ENCODE measurements at regions not wholly inside any gene's neighbourhood (a gene's known extent, or its start where the extent isn't known, plus 50 kb on each side); places are given as distances from the start of the nearest gene placed in this dataset.

DNA sequence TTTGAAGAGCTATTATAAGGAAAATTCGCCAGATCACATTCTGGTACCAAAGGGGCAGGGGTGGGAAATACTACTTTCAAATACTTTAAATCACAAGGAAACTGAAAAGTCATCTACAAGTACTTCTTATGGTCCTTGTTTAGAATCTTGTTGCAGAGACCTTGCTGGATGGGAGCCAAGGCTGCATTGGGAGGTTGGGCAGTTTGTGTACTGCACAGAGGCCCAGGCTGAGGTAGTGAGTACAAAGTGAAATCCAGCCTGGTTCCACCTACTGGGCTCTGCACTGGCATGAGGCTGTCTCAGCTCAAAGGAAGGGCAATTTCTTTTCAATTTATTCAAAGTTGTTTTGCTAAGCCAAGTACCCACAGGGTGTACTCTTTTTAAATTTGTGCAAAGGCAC is 140.3 kb upstream of the DLX2 start (continued):
- TF ChIP-seq SP2 (IDR thresholded peaks at IDR 0.05; ENCODE audit: low read length): no peak
- TF ChIP-seq GTF2F1 (IDR thresholded peaks at IDR 0.05; ENCODE audit: borderline replicate concordance, low read depth, low read length): no peak
- no peak for TF ChIP-seq CHD1 (IDR thresholded peaks at IDR 0.05; ENCODE audit: low read depth, low read length)
- TF ChIP-seq HDAC6 (IDR thresholded peaks at IDR 0.05; ENCODE audit: low read depth, low read length): no peak
- TF ChIP-seq, protein P1, sequence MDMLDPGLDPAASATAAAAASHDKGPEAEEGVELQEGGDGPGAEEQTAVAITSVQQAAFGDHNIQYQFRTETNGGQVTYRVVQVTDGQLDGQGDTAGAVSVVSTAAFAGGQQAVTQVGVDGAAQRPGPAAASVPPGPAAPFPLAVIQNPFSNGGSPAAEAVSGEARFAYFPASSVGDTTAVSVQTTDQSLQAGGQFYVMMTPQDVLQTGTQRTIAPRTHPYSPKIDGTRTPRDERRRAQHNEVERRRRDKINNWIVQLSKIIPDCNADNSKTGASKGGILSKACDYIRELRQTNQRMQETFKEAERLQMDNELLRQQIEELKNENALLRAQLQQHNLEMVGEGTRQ (IDR thresholded peaks at IDR 0.05; ENCODE audit: low read length): no peak
- no peak for TF ChIP-seq YY1 (IDR thresholded peaks at IDR 0.05; ENCODE audit: low read depth, low read length)
- TF ChIP-seq ZNF274 (IDR thresholded peaks at IDR 0.05; ENCODE audit: borderline replicate concordance, extremely low read depth, low read length): no peak
- no peak for TF ChIP-seq NANOG (IDR thresholded peaks at IDR 0.05; ENCODE audit: insufficient read depth, low read depth, low read length, poor library complexity, severe bottlenecking)
